Parathyroid adenoma (tissue), 2 donors: ENCODE measurements at regions not wholly inside any gene's neighbourhood (a gene's known extent, or its start where the extent isn't known, plus 50 kb on each side); places are given as distances from the start of the nearest gene placed in this dataset.

Source experiments
- H2AFZ ChIP-seq: fragments of 300-600 bp; sonication (generic); one replicate; pipeline ENCODE4 v1.7.0; 2017; ENCODE audit warnings: antibody characterized with exemption, mild to moderate bottlenecking
- H3K27ac ChIP-seq: fragments of 300-600 bp; sonication (generic); one replicate; pipeline ENCODE4 v1.7.0; 2017
- H3K27me3 ChIP-seq: fragments of 300-600 bp; sonication (generic); one replicate; pipeline ENCODE4 v1.7.0; 2017; ENCODE audit warnings: low read length; ENCODE audit not compliant: control insufficient read depth, insufficient read depth
- H3K36me3 ChIP-seq: fragments of 300-600 bp; sonication (generic); one replicate; pipeline ENCODE4 v1.7.0; 2017; ENCODE audit warnings: low read length; ENCODE audit not compliant: control insufficient read depth, insufficient read depth
- H3K4me1 ChIP-seq: fragments of 300-600 bp; sonication (generic); one replicate; pipeline ENCODE4 v1.7.0; 2017; ENCODE audit warnings: control low read depth
- H3K4me2 ChIP-seq: fragments of 300-600 bp; sonication (generic); one replicate; pipeline ENCODE4 v1.7.0; 2017; ENCODE audit warnings: low read length
- H3K4me3 ChIP-seq: fragments of 300-600 bp; sonication (generic); one replicate; pipeline ENCODE4 v1.7.0; 2017; ENCODE audit warnings: low read depth, low read length
- H3K79me2 ChIP-seq: fragments of 300-600 bp; sonication (generic); one replicate; pipeline ENCODE4 v1.7.0; 2017; ENCODE audit warnings: control low read depth
- H3K9ac ChIP-seq: fragments of 300-600 bp; sonication (generic); one replicate; pipeline ENCODE4 v1.7.0; 2017; ENCODE audit warnings: mild to moderate bottlenecking
- H3K9me3 ChIP-seq: fragments of 300-600 bp; sonication (generic); one replicate; pipeline ENCODE4 v1.7.0; 2017; ENCODE audit warnings: low read length; ENCODE audit not compliant: control insufficient read depth
- TF ChIP-seq, protein P1 (sequence below): fragments of 300-600 bp; sonication (generic); IDR thresholded peaks from one replicate; pipeline ENCODE4 v1.7.0; 2017; ENCODE audit warnings: antibody characterized with exemption, mild to moderate bottlenecking
- donor health status: primary hyperparathyroidism.

DNA sequence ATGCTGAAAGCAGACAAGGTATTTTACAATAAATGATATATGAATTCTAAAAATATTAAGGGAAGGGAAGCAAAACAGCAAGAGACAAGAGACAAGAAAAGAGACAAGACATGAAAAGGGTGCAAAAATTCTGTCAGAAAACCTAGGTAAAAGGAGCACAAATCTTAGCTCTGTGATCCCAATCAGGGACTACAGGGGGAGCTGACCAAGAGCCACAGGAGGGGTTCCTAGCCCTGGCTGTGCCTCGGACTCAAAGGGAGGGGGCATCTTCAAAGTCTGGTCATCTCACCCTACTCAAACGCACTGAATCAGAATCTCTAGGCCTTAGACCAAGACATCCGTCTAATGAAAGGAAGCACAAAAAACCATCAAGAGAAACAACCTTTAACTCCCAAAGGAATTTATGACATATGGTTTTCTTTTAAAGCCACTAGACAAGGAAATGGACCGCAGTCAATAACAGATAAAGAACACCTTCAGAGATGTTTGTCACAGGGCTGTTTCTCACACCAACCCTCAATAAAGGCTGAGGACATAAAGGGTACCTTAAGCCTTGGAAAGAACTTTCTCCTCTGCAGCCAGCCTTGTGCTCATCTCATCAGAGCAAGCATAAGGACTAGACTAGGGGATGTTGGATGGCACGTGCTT is 130.4 kb upstream of the CDYL start:
- no peaks in the 10 kb centered on the region for H3K4me1 ChIP-seq
- H3K27ac ChIP-seq: no peak overlapping the region
- H3K4me2 ChIP-seq: no peak overlapping the region
- H3K27me3 ChIP-seq: no peaks in the 10 kb centered on the region
- H3K4me3 ChIP-seq: no peak overlapping the region
- H3K36me3 ChIP-seq: no peaks in the 10 kb centered on the region
- no peak overlapping the region for H3K9ac ChIP-seq
- H3K9me3 ChIP-seq: no peaks in the 10 kb centered on the region
- H3K79me2 ChIP-seq: no peaks in the 10 kb centered on the region
- no peak overlapping the region for H2AFZ ChIP-seq
- TF ChIP-seq, protein P1, sequence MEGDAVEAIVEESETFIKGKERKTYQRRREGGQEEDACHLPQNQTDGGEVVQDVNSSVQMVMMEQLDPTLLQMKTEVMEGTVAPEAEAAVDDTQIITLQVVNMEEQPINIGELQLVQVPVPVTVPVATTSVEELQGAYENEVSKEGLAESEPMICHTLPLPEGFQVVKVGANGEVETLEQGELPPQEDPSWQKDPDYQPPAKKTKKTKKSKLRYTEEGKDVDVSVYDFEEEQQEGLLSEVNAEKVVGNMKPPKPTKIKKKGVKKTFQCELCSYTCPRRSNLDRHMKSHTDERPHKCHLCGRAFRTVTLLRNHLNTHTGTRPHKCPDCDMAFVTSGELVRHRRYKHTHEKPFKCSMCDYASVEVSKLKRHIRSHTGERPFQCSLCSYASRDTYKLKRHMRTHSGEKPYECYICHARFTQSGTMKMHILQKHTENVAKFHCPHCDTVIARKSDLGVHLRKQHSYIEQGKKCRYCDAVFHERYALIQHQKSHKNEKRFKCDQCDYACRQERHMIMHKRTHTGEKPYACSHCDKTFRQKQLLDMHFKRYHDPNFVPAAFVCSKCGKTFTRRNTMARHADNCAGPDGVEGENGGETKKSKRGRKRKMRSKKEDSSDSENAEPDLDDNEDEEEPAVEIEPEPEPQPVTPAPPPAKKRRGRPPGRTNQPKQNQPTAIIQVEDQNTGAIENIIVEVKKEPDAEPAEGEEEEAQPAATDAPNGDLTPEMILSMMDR: no peak

DNA sequence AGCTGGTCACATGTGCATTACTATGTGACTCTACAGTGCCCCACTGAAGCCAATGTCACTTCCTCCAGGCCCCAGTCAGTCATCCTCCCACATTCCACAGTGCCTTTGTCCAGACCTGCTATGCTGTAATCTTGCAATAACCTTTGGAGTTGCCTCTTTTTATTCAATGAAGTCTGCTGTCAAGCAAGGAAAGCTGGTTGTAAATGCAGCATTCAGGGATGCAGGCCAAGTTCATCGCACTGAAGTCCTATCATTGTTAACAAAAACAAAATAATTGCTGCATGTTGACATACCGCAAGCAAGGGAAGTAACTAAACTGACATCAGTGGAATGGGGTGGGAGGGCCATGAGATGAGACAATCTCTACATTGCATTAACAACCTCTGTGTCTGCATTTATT is 131.2 kb upstream of the CDYL start:
- H3K4me2 ChIP-seq: no peak overlapping the region
- TF ChIP-seq, protein P1: no peak
- H3K27me3 ChIP-seq: no peaks in the 10 kb centered on the region
- H3K4me1 ChIP-seq: no peaks in the 10 kb centered on the region
- H3K36me3 ChIP-seq: no peaks in the 10 kb centered on the region
- H3K4me3 ChIP-seq: no peak overlapping the region
- H3K9me3 ChIP-seq: no peaks in the 10 kb centered on the region
- H3K79me2 ChIP-seq: no peaks in the 10 kb centered on the region
- no peak overlapping the region for H3K27ac ChIP-seq
- H3K9ac ChIP-seq: no peak overlapping the region
- H2AFZ ChIP-seq: no peak overlapping the region

DNA sequence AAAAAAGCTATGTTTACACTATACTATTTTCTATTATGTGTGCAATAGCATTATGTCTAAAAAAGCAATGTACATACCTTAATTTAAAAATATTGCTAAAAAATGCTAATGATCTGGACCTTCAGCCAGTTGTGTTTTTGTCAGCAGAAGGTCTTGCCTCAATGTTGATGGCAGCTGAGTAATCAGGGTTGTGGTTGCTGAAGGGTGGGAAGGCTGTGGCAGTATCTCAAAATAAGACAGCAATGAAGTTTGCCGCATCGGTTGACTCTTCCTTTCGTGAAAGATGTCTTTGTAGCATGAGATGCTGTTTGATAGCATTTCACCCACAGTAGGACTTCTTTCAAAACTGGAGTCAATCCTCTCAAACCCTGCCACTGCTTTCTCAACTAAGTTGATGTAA is 134.7 kb upstream of the CDYL start:
- Histone ChIP-seq H3K9ac (no peak overlapping the region), H3K27me3 (no peaks in the 10 kb centered on the region), H2AFZ (no peak overlapping the region), H3K4me3 (no peak overlapping the region), H3K27ac (no peak overlapping the region), H3K36me3 (no peaks in the 10 kb centered on the region), H3K4me1 (no peaks in the 10 kb centered on the region), H3K9me3 (no peaks in the 10 kb centered on the region), H3K79me2 (no peaks in the 10 kb centered on the region), H3K4me2 (no peak overlapping the region)
- TF ChIP-seq, protein P1: no peak

DNA sequence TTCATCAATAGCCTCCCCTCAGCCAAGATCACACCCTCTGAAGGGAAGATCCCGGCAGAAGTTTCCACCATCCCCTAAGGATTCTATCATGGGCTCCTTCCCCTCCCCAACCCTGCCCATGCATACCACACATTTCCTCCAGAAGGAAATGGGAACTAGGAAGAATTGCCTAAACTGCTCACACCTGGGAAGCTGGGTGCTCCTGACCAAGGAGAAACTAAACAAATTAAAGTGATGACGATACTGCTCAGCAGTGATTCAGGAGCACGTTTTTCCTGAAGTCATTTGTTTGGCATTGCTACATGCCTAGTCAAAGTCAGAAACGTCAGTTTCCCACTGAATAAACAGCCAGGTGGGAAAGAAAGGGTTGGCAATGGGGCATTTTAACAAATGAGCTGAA is 136.1 kb upstream of the CDYL start:
- no peaks in the 10 kb centered on the region for H3K4me1 ChIP-seq
- no peak overlapping the region for H3K4me2 ChIP-seq
- H3K4me3 ChIP-seq: no peak overlapping the region
- no peaks in the 10 kb centered on the region for H3K9me3 ChIP-seq
- no peaks in the 10 kb centered on the region for H3K36me3 ChIP-seq
- no peaks in the 10 kb centered on the region for H3K79me2 ChIP-seq
- H3K27ac ChIP-seq: no peak overlapping the region
- H3K27me3 ChIP-seq: no peaks in the 10 kb centered on the region
- H3K9ac ChIP-seq: no peak overlapping the region
- no peak overlapping the region for H2AFZ ChIP-seq
- TF ChIP-seq, protein P1: no peak

GRCh38 chr6:4638641-4639040 is 137.6 kb upstream of the CDYL start:
- Histone ChIP-seq H3K9ac (no peak overlapping the region), H3K4me1 (no peaks in the 10 kb centered on the region), H3K4me2 (no peak overlapping the region), H3K27me3 (no peaks in the 10 kb centered on the region), H2AFZ (no peak overlapping the region), H3K36me3 (no peaks in the 10 kb centered on the region), H3K79me2 (no peaks in the 10 kb centered on the region), H3K9me3 (no peaks in the 10 kb centered on the region), H3K27ac (no peak overlapping the region), H3K4me3 (no peak overlapping the region)
- TF ChIP-seq, protein P1: no peak
